ENCODE measurements at regions not wholly inside any gene's neighbourhood (a gene's known extent, or its start where the extent isn't known, plus 50 kb on each side); places are given as distances from the start of the nearest gene placed in this dataset.
A peak's percentile ranks its signal among the peaks of the same experiment; 100 is the strongest.

GRCh38 chr4:133464311-133464710, 315.2 kb downstream of the PCDH10 start:
- DNase-seq, result no peak

GRCh38 chr4:133452678-133453077, 303.6 kb downstream of the PCDH10 start:
- no peak for DNase-seq

- no peak for DNase-seq
Observed at GRCh38 chr4:133450813-133451212, 301.7 kb downstream of the PCDH10 start.

- no peak for DNase-seq
Observed at GRCh38 chr4:133440404-133440803, 291.3 kb downstream of the PCDH10 start.

- no peak for DNase-seq
Observed at GRCh38 chr4:133439830-133440229, 290.7 kb downstream of the PCDH10 start.

- DNase-seq, result no peak
Observed at GRCh38 chr4:133424605-133425004, 275.5 kb downstream of the PCDH10 start.

- no peak for DNase-seq
Observed at GRCh38 chr4:133403913-133404312, 254.8 kb downstream of the PCDH10 start.

- DNase-seq, result no peak
Observed at GRCh38 chr4:133402616-133403015, 253.5 kb downstream of the PCDH10 start.

GRCh38 chr4:133394971-133395627, 246.0 kb downstream of the PCDH10 start:
- no peak for DNase-seq

- no peak for DNase-seq
Observed at GRCh38 chr4:133390198-133390855, 241.2 kb downstream of the PCDH10 start.

GRCh38 chr4:133389029-133389428, 239.9 kb downstream of the PCDH10 start:
- no peak for DNase-seq

GRCh38 chr4:133385161-133385954, 236.3 kb downstream of the PCDH10 start:
- DNase-seq, result no peak

GRCh38 chr4:133379681-133380438, 230.8 kb downstream of the PCDH10 start:
- DNase-seq, result no peak

- no peak for DNase-seq
Observed at GRCh38 chr4:133377286-133377685, 228.2 kb downstream of the PCDH10 start.

- DNase-seq, result no peak
Observed at GRCh38 chr4:133372699-133373098, 223.6 kb downstream of the PCDH10 start.

GRCh38 chr4:133355633-133356032, 206.5 kb downstream of the PCDH10 start:
- DNase-seq, result no peak

GRCh38 chr4:133347409-133347808, 198.3 kb downstream of the PCDH10 start:
- no peak for DNase-seq

- DNase-seq, result no peak
Observed at GRCh38 chr4:133324491-133324890, 175.4 kb downstream of the PCDH10 start.

- DNase-seq, result no peak
Observed at GRCh38 chr4:133323670-133324069, 174.6 kb downstream of the PCDH10 start.

- DNase-seq, result peak; percentile 0
Observed at GRCh38 chr4:133320576-133321170, 171.6 kb downstream of the PCDH10 start.

GRCh38 chr4:133316909-133317308, 167.8 kb downstream of the PCDH10 start:
- DNase-seq, result no peak

- DNase-seq, result no peak
Observed at GRCh38 chr4:133314991-133315390, 165.9 kb downstream of the PCDH10 start.

- no peak for DNase-seq
Observed at GRCh38 chr4:133287396-133287795, 138.3 kb downstream of the PCDH10 start.

All from NCI-H2171 (cell line).